ENCODE measurements at regions not wholly inside any gene's neighbourhood (a gene's known extent, or its start where the extent isn't known, plus 50 kb on each side); places are given as distances from the start of the nearest gene placed in this dataset.

DNA sequence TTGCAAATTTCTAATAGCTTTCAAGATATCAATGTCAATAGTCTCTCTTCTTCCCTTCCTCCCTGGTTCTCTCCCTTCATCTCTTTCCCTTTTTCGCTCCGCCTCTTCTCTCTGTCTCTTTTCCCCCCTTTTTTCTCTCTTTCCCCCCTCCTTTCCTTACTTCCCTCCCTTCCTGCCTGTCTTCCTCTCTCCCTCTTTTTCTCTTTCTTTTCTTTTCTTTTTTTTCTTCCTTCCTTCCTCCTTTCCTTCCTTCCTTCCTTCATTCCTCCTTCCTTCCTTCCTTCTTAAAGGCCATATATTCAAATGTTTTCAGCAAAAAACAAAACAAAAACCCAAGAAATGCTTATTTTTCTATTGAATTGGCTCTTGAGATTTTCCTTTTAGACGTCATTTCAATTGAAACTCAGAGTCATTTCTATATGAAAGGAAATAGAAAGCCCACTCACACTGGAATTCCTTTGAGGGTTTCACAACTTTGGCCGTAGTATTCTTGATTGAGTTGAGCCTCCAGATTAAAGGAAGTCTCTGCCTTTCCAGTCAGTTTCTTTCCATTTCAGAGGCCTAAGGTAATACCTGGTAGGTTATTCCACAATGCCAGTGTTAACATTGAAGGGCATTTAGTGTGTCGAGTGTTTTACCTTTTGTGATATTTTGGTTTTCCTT is 551.5 kb downstream of the LMO4 start:
- no peak for DNase-seq (ENCODE audit: low read depth)
- H3K4me3 ChIP-seq (ENCODE audit: low read depth, low read length): no peak overlapping the region
- TF ChIP-seq, protein P1, sequence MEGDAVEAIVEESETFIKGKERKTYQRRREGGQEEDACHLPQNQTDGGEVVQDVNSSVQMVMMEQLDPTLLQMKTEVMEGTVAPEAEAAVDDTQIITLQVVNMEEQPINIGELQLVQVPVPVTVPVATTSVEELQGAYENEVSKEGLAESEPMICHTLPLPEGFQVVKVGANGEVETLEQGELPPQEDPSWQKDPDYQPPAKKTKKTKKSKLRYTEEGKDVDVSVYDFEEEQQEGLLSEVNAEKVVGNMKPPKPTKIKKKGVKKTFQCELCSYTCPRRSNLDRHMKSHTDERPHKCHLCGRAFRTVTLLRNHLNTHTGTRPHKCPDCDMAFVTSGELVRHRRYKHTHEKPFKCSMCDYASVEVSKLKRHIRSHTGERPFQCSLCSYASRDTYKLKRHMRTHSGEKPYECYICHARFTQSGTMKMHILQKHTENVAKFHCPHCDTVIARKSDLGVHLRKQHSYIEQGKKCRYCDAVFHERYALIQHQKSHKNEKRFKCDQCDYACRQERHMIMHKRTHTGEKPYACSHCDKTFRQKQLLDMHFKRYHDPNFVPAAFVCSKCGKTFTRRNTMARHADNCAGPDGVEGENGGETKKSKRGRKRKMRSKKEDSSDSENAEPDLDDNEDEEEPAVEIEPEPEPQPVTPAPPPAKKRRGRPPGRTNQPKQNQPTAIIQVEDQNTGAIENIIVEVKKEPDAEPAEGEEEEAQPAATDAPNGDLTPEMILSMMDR (IDR thresholded peaks at IDR 0.05; ENCODE audit: insufficient read depth, low read depth, low read length): no peak

GRCh38 chr1:87880764-87881163 is 552.1 kb downstream of the LMO4 start:
- TF ChIP-seq, protein P1 (IDR thresholded peaks at IDR 0.05; ENCODE audit: insufficient read depth, low read depth, low read length): no peak
- no peak overlapping the region for H3K4me3 ChIP-seq (ENCODE audit: low read depth, low read length)
- DNase-seq (ENCODE audit: low read depth): peak; percentile 57

GRCh38 chr1:87883906-87884305 is 555.2 kb downstream of the LMO4 start:
- DNase-seq (ENCODE audit: low read depth): no peak
- no peak overlapping the region for H3K4me3 ChIP-seq (ENCODE audit: low read depth, low read length)
- TF ChIP-seq, protein P1 (IDR thresholded peaks at IDR 0.05; ENCODE audit: insufficient read depth, low read depth, low read length): no peak

- no peak overlapping the region for H3K4me3 ChIP-seq (ENCODE audit: low read depth, low read length)
- TF ChIP-seq, protein P1 (IDR thresholded peaks at IDR 0.05; ENCODE audit: insufficient read depth, low read depth, low read length): no peak
- DNase-seq (ENCODE audit: low read depth): no peak
Measured at GRCh38 chr1:87884581-87884980, 555.9 kb downstream of the LMO4 start.

GRCh38 chr1:87885278-87886025 is 556.8 kb downstream of the LMO4 start:
- TF ChIP-seq, protein P1 (IDR thresholded peaks at IDR 0.05; ENCODE audit: insufficient read depth, low read depth, low read length): no peak
- DNase-seq (ENCODE audit: low read depth): no peak
- H3K4me3 ChIP-seq (ENCODE audit: low read depth, low read length): no peak overlapping the region

- TF ChIP-seq, protein P1 (IDR thresholded peaks at IDR 0.05; ENCODE audit: insufficient read depth, low read depth, low read length): no peak
- H3K4me3 ChIP-seq (ENCODE audit: low read depth, low read length): no peak overlapping the region
- no peak for DNase-seq (ENCODE audit: low read depth)
Measured at GRCh38 chr1:87887100-87887499, 558.4 kb downstream of the LMO4 start.
